CD14-positive monocyte (primary cell): ENCODE measurements at regions not wholly inside any gene's neighbourhood (a gene's known extent, or its start where the extent isn't known, plus 50 kb on each side); places are given as distances from the start of the nearest gene placed in this dataset.

Experiments
- DNase-seq, 3 donors: peaks; one replicate each; pipeline ENCODE4 v3.0.0-alpha.2; 2011 to 2022
- H2AFZ ChIP-seq: 2 replicates; pipeline ENCODE4 v1.6.0; 2012; ENCODE audit warnings: mild to moderate bottlenecking, low read depth, low read length, inconsistent platforms; ENCODE audit not compliant: insufficient read depth, poor library complexity, severe bottlenecking
- H3K27ac ChIP-seq, 2 donors: 1 replicate in 1 of 2; 2 replicates in 1 of 2; pipeline ENCODE4 v1.5.1; 2012 to 2013; ENCODE audit warnings: low read length in 2 of 2, control low read depth in 1 of 2, inconsistent platforms in 1 of 2, low read depth in 1 of 2, mild to moderate bottlenecking in 1 of 2
- H3K27me3 ChIP-seq, 2 donors: one replicate each; pipeline versions ENCODE4 v1.6.0 to v1.6.1; 2011 to 2013; ENCODE audit warnings: low read length in 2 of 2; ENCODE audit not compliant: control insufficient read depth in 2 of 2, insufficient read depth in 2 of 2
- H3K36me3 ChIP-seq, 2 donors: replicated peaks in 1 of 2; 1 replicate in 1 of 2; 2 replicates in 1 of 2; pipeline versions ENCODE4 v1.5.1 to v1.6.1; 2012 to 2013; ENCODE audit warnings: low read length in 2 of 2, control low read depth in 1 of 2, inconsistent platforms in 1 of 2, mild to moderate bottlenecking in 1 of 2; ENCODE audit not compliant: insufficient read depth in 2 of 2, control insufficient read depth in 1 of 2
- H3K4me1 ChIP-seq, 2 donors: 1 replicate in 1 of 2; 2 replicates in 1 of 2; pipeline versions ENCODE4 v1.5.1 to v1.6.1; 2012 to 2013; ENCODE audit warnings: low read length in 2 of 2, control low read depth in 1 of 2, inconsistent platforms in 1 of 2, mild to moderate bottlenecking in 1 of 2, moderate library complexity in 1 of 2; ENCODE audit not compliant: insufficient read depth in 2 of 2, control insufficient read depth in 1 of 2
- H3K4me2 ChIP-seq: replicated peaks from 2 replicates; pipeline ENCODE3; 2012; ENCODE audit warnings: low read length, moderate library complexity, mild to moderate bottlenecking; ENCODE audit not compliant: poor library complexity, severe bottlenecking; ENCODE audit errors: extremely low read depth
- H3K4me3 ChIP-seq, 3 experiments: fragments of 200-600 bp in 1 of 3; sonication (generic) in 1 of 3; replicated peaks in 1 of 3; 1 replicate in 2 of 3; 2 replicates in 1 of 3; pipeline ENCODE4 v1.5.1; 2011 to 2013; ENCODE audit warnings: low read length in 3 of 3, mild to moderate bottlenecking in 3 of 3, control low read depth in 2 of 3, low read depth in 2 of 3, inconsistent platforms in 1 of 3, moderate library complexity in 1 of 3
- H3K79me2 ChIP-seq: 2 replicates; pipeline ENCODE4 v1.6.0; 2012; ENCODE audit warnings: mild to moderate bottlenecking, control low read depth, inconsistent platforms, low read length, moderate library complexity; ENCODE audit not compliant: insufficient read depth
- H3K9ac ChIP-seq: 2 replicates; pipeline ENCODE4 v1.6.0; 2017; ENCODE audit warnings: low read length, mild to moderate bottlenecking; ENCODE audit not compliant: insufficient read depth, poor library complexity, severe bottlenecking
- H3K9me3 ChIP-seq, 2 donors: replicated peaks in 1 of 2; 1 replicate in 1 of 2; 2 replicates in 1 of 2; pipeline versions ENCODE4 v1.5.1 to v1.6.1; 2012 to 2013; ENCODE audit warnings: low read length in 2 of 2, control low read depth in 1 of 2; ENCODE audit not compliant: control insufficient read depth in 1 of 2, insufficient read depth in 1 of 2
- H4K20me1 ChIP-seq: 2 replicates; pipeline ENCODE4 v1.6.0; 2012; ENCODE audit warnings: mild to moderate bottlenecking, low read length, control low read depth, moderate library complexity; ENCODE audit not compliant: insufficient read depth
- H3K27ac Mint-ChIP-seq, 7 donors: one replicate each; pipeline ENCODE4 v1.8.0; 2020; ENCODE audit warnings: mild to moderate bottlenecking in 7 of 7, mixed read lengths in 7 of 7, moderate library complexity in 6 of 7, inconsistent platforms in 2 of 7
- H3K27me3 Mint-ChIP-seq, 3 donors: one replicate each; pipeline ENCODE4 v1.8.0; 2021 to 2022; ENCODE audit warnings: low read depth in 3 of 3, mild to moderate bottlenecking in 3 of 3, mixed read lengths in 3 of 3, moderate library complexity in 3 of 3, inconsistent platforms in 1 of 3
- H3K36me3 Mint-ChIP-seq, 2 donors: one replicate each; pipeline ENCODE4 v1.8.0; 2020; ENCODE audit warnings: mixed read lengths in 2 of 2, inconsistent platforms in 1 of 2, mild to moderate bottlenecking in 1 of 2
- H3K4me1 Mint-ChIP-seq: one replicate; pipeline ENCODE4 v1.8.0; 2020; ENCODE audit warnings: mild to moderate bottlenecking, mixed read lengths
- H3K4me3 Mint-ChIP-seq, 2 donors: one replicate each; pipeline ENCODE4 v1.8.0; 2020; ENCODE audit warnings: mild to moderate bottlenecking in 2 of 2, mixed read lengths in 2 of 2, moderate library complexity in 1 of 2
- H3K9me3 Mint-ChIP-seq, 7 donors: one replicate each; pipeline ENCODE4 v1.8.0; 2020 to 2022; ENCODE audit warnings: mixed read lengths in 7 of 7, mild to moderate bottlenecking in 6 of 7, moderate library complexity in 6 of 7, inconsistent platforms in 2 of 7
- WGBS: methylation state at CpG from one replicate; pipeline ENCODE4 v1.1.5; 2013; ENCODE audit warnings: missing lambda C conversion rate; ENCODE audit not compliant: insufficient coverage; 5-methylcytosine and 5-hydroxymethylcytosine counted together
- intact Hi-C, 2 donors: fragments of 100-400 bp; cut with micrococcal nuclease; formaldehyde crosslinking; loops; one replicate each; pipeline versions ENCODE4 v1.15.0 to v1.15.1; 2023
- TF ChIP-seq, protein P1 (sequence below): fragments of 200-600 bp; IDR thresholded peaks from one replicate; pipeline ENCODE4 v1.8.0; 2022; ENCODE audit warnings: antibody characterized with exemption, mild to moderate bottlenecking

DNA sequence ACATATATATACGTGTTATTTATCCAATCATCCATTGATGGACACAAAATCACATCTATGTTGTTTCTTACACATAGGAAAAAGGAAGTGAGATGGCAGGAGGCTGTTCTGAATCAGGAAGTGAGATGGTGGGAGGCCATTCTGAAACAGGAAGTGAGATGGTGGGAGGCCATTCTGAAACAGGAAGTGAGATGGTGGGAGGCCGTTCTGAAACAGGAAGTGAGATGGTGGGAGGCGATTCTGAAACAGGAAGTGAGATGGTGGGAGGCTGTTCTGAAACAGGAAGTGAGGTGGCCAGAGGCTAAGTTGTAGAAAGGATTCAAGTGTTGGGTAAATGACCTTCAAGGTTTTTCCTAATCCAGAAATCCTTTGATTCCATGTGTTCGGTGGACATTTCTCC, 921.5 kb downstream of the TYW1 start:
- no peaks in the 10 kb centered on the region for H3K36me3 ChIP-seq
- H3K4me1 ChIP-seq = no peaks in the 10 kb centered on the region
- no peak overlapping the region for H3K4me2 ChIP-seq
- peaks cover 0 to 2% (median 0%) of the 10 kb centered on the region in 3 donors for H3K27me3 Mint-ChIP-seq
- peaks cover 53 to 64% of the 10 kb centered on the region in 2 donors for H3K9me3 ChIP-seq
- TF ChIP-seq, protein P1, sequence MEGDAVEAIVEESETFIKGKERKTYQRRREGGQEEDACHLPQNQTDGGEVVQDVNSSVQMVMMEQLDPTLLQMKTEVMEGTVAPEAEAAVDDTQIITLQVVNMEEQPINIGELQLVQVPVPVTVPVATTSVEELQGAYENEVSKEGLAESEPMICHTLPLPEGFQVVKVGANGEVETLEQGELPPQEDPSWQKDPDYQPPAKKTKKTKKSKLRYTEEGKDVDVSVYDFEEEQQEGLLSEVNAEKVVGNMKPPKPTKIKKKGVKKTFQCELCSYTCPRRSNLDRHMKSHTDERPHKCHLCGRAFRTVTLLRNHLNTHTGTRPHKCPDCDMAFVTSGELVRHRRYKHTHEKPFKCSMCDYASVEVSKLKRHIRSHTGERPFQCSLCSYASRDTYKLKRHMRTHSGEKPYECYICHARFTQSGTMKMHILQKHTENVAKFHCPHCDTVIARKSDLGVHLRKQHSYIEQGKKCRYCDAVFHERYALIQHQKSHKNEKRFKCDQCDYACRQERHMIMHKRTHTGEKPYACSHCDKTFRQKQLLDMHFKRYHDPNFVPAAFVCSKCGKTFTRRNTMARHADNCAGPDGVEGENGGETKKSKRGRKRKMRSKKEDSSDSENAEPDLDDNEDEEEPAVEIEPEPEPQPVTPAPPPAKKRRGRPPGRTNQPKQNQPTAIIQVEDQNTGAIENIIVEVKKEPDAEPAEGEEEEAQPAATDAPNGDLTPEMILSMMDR = no peak
- H3K4me3 ChIP-seq = peak overlapping the region in 1 of 3 experiments; percentile 45
- no peaks in the 10 kb centered on the region for H4K20me1 ChIP-seq
- no peaks in the 10 kb centered on the region for H3K36me3 Mint-ChIP-seq
- WGBS = 33% methylated on average over 3 of the region's 4 CpGs
- peaks cover 12 to 51% (median 43%) of the 10 kb centered on the region in 7 donors for H3K9me3 Mint-ChIP-seq
- intact Hi-C loops = no loop called here
- no peak overlapping the region for H3K4me3 Mint-ChIP-seq
- DNase-seq = peak; percentile 18 to 55 (median 18)
- no peaks in the 10 kb centered on the region for H3K27me3 ChIP-seq
- no peak overlapping the region for H3K27ac ChIP-seq
- no peak overlapping the region for H3K9ac ChIP-seq
- H3K79me2 ChIP-seq = no peaks in the 10 kb centered on the region
- H3K4me1 Mint-ChIP-seq = no peaks in the 10 kb centered on the region
- H3K27ac Mint-ChIP-seq = peak overlapping the region in 2 of 7 donors; percentile 30 to 69
- no peak overlapping the region for H2AFZ ChIP-seq

DNA sequence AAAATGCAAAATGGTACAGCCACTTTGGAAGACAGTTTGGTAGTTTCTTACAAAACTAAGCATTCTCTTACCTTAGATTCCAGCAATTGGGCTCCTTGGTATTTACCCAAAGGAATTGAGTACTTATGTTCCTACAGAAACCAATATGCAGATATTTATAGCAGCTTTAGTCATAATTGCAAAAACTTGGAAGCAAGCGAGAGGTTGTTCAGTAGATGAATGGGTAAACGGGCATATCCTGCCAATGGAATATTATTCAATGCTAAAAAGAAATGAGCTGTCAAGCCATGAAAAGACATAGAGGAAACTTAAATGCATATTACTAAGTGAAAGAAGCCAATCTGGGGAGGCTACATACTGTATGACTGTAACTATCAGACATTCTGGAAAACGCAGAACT, 926.7 kb downstream of the TYW1 start:
- Histone ChIP-seq H3K9ac (no peak overlapping the region), H3K36me3 (no peaks in the 10 kb centered on the region), H3K4me2 (no peak overlapping the region), H3K79me2 (no peaks in the 10 kb centered on the region), H3K4me1 (no peaks in the 10 kb centered on the region), H3K9me3 (peaks cover 34 to 41% of the 10 kb centered on the region in 2 donors), H3K4me3 (no peak overlapping the region), H2AFZ (no peak overlapping the region), H3K27ac (no peak overlapping the region), H3K27me3 (no peaks in the 10 kb centered on the region), H4K20me1 (no peaks in the 10 kb centered on the region)
- Mint-ChIP-seq H3K27me3 (no peaks in the 10 kb centered on the region), H3K4me3 (no peak overlapping the region), H3K9me3 (peaks cover 7 to 41% (median 30%) of the 10 kb centered on the region in 7 donors), H3K4me1 (no peaks in the 10 kb centered on the region), H3K36me3 (no peaks in the 10 kb centered on the region), H3K27ac (no peak overlapping the region)
- intact Hi-C loops = no loop called here
- no peak for DNase-seq
- TF ChIP-seq, protein P1 = no peak
- WGBS = 100% methylated on average over 1 of the region's 3 CpGs
